HG03095 (cell line): ENCODE measurements at regions not wholly inside any gene's neighbourhood (a gene's known extent, or its start where the extent isn't known, plus 50 kb on each side); places are given as distances from the start of the nearest gene placed in this dataset.

Experiments
- ATAC-seq: cut with Tn5 transposase; IDR thresholded peaks from one replicate; pipeline ENCODE4 v1.9.1; 2021; ENCODE audit warnings: moderate library complexity; ENCODE audit not compliant: unreplicated experiment

- ATAC-seq, result no peak
These were observed 907.8 kb downstream of the ROBO2 start for GRCh38 chr3:77947671-77948070.

- no peak for ATAC-seq
These were observed 927.7 kb downstream of the ROBO2 start for GRCh38 chr3:77967621-77968020.

- ATAC-seq, result no peak
These were observed 936.2 kb downstream of the ROBO2 start for GRCh38 chr3:77976079-77976478.

- ATAC-seq, result no peak
These were observed 963.2 kb downstream of the ROBO2 start for GRCh38 chr3:78003090-78003489.

GRCh38 chr3:78004571-78004970 is 964.7 kb downstream of the ROBO2 start:
- no peak for ATAC-seq

- no peak for ATAC-seq
These were observed 973.8 kb downstream of the ROBO2 start for GRCh38 chr3:78013653-78014052.

- no peak for ATAC-seq
These were observed 976.0 kb downstream of the ROBO2 start for GRCh38 chr3:78015856-78016255.

- ATAC-seq, result no peak
These were observed 981.8 kb downstream of the ROBO2 start for GRCh38 chr3:78021710-78022109.

GRCh38 chr3:78022232-78022631 is 982.3 kb downstream of the ROBO2 start:
- ATAC-seq, result no peak

- ATAC-seq, result no peak
These were observed 983.4 kb downstream of the ROBO2 start for GRCh38 chr3:78023257-78023656.

- ATAC-seq, result no peak
These were observed 986.0 kb downstream of the ROBO2 start for GRCh38 chr3:78025916-78026315.

GRCh38 chr3:78026318-78026828 is 986.5 kb downstream of the ROBO2 start:
- ATAC-seq, result no peak

GRCh38 chr3:78029775-78030174 is 989.9 kb downstream of the ROBO2 start:
- no peak for ATAC-seq

GRCh38 chr3:78035131-78035641 is 995.3 kb downstream of the ROBO2 start:
- no peak for ATAC-seq

- no peak for ATAC-seq
These were observed 1001.6 kb downstream of the ROBO2 start for GRCh38 chr3:78041486-78041885.

- ATAC-seq, result no peak
These were observed 1006.7 kb downstream of the ROBO2 start for GRCh38 chr3:78046566-78046965.

GRCh38 chr3:78048698-78049097 is 1008.8 kb downstream of the ROBO2 start:
- ATAC-seq, result peak; percentile 59

- no peak for ATAC-seq
These were observed 1009.6 kb downstream of the ROBO2 start for GRCh38 chr3:78049521-78049920.

- ATAC-seq, result no peak
These were observed 1010.6 kb downstream of the ROBO2 start for GRCh38 chr3:78050276-78051065.

- ATAC-seq, result no peak
These were observed 1012.8 kb downstream of the ROBO2 start for GRCh38 chr3:78052746-78053145.

- ATAC-seq, result no peak
These were observed 1026.4 kb downstream of the ROBO2 start for GRCh38 chr3:78066287-78066686.

- ATAC-seq, result no peak
These were observed 1030.3 kb downstream of the ROBO2 start for GRCh38 chr3:78070188-78070587.

GRCh38 chr3:78076379-78076778 is 1036.5 kb downstream of the ROBO2 start:
- no peak for ATAC-seq
